GM21390 (cell line): ENCODE measurements at regions not wholly inside any gene's neighbourhood (a gene's known extent, or its start where the extent isn't known, plus 50 kb on each side); places are given as distances from the start of the nearest gene placed in this dataset.
"Not testable (repeated sequence)": the region's sequence is repeated elsewhere in the genome, so short reads cannot be mapped to it uniquely, and the experiment has no call there.

Experiments
- ATAC-seq: cut with Tn5 transposase; IDR thresholded peaks from one replicate; pipeline ENCODE4 v1.9.1; 2021; ENCODE audit not compliant: unreplicated experiment

GRCh38 chr16:29284159-29284558 lies 122.4 kb downstream of the NPIPB11 start:
- not testable (repeated sequence) for ATAC-seq

- ATAC-seq: not testable (repeated sequence)
These were observed 128.2 kb downstream of the NPIPB11 start for GRCh38 chr16:29278097-29278871.

- not testable (repeated sequence) for ATAC-seq
These were observed 130.1 kb downstream of the NPIPB11 start for GRCh38 chr16:29276446-29276845.

DNA sequence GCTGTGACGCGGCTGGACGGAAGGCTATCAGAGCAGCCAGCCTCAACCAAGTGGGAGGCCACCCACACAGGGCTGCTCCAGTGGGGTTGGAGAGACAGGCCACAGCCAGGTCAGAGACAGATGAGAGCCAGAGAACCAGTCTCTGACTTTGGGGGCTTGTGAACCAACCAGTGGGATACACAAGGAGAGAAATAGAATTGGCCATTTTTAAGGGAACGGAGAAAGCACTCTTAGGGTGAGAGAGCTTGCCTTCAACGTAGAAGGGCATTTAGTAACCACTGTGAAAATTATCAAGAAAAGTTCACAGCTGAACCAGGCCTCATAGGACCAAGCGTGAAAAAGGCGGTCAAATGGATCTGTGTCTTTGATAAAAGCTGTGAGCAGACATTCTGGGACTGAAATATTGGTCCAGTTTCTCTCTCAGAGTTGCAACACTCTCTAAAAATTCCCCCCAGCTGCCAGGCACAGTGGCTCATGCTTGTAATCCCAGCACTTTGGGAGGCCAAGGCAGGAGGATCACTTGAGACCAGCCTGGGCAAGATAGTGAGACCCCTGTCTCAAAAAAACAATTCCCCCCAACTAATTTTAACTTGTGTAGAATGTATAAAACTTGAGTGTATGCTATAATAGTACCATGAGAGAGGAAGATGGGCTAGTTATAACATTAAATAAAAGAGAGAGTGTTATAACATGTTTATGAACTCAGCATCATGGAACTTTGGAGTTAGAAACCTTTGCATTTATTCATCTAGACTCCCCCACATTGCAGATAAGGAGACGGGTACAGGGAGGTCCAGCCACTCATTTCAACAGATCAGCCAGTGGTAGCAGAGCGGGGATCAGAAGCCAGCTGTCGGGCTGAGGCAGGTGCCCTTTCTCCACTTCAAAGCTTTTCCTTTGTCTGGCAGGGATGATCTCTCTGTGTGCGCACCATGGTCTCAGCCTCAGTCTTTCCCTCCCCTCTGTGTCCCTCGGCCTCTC lies 132.2 kb downstream of the NPIPB11 start:
- ATAC-seq: not testable (repeated sequence)

DNA sequence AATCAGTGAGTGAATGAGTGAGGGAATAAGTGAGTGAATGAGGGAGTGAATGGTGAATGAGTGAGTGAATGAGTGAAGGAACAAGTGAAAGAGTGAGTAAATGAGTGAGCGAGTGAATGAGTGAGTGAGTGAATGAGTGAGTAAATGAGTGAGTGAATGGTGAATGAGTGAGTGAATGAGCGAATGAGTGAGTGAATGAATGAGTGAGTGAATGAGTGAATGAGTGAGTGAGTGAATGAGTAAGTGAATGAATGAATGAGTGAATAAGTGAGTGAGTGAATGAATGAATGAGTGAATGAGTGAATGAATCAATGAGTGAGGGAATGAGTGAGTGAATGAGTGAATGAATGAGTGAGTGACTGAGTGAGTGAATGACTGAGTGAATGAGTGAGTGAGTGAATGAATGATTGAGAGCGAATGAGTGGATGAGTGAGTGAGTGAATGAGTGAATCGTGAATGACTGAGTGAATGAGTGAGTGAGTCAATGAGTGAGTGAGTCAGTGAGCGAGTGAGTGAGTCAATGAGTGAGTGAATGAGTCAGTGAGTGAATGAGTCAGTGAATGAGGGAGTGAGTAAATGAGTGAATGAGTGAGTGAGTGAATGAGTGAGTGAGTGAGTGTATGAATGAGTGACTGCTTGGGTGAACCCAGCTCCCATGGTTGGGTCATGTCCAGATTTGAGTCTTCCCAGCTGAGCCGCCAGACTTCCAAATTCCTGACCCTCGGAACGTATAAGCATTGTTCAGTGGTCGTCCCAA lies 133.0 kb downstream of the NPIPB11 start:
- not testable (repeated sequence) for ATAC-seq

DNA sequence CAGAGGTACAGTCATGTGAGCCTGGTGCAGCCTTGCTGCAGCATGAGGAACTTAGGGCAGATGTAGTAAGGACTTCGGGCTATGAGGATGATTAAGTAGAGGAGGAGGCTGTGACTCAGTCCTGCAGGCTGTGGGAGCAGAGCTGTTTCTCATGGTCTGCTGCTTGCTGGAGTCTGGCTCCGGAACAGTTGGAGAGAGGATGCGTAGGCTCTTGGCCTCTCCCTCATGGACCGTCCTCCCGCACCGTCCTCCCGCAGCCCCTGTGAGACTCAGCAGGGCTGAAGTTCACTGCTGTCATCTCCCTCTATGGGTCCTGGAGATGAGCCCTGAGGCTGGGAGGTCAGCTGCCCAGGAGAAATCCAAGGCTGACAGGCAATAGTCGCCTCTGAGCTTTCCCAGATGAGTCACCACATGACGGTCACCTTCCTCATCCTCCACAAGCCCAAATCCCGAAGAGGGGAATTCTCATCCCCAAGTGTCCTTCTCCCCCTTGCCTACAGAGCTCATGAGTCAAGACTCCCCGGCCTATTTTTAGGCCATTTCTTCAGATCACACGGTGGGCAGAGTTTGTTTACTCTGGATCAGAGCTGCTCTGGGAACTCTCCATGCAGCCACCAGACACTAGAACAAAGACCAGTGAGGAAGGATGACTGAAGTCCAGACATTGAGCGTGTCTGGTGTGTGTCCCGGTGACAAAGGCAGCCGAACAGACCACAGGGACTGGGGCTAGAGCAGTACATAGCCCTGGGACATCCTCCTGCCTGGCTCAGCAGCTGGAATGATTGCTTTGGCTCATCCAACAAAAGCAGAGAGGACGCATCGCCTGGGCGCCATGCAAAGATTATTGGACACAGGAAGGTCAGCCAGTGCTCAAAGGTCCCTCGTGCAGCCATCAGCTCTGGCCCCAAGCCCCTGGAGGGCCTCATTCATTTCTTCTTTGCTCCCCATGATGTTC lies 134.5 kb downstream of the NPIPB11 start:
- ATAC-seq: not testable (repeated sequence)

DNA sequence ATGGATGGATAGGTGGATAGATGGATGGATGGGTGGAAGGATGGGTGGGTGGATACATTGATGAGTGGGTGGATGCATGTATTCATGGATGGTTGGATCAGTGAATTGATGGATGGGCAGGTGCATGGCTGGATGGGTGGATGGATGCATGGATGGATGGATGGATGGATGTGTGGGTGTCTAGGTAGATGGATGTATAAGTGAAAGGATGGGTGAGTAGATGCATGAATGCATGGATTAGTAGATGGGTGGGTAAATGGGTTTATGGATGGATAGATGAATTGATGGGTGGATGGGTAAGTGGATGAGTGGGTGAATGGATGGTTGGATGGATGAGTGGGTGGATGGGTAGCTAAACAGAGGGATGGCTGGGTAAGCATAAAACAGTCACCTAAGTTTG lies 135.6 kb downstream of the NPIPB11 start:
- not testable (repeated sequence) for ATAC-seq

DNA sequence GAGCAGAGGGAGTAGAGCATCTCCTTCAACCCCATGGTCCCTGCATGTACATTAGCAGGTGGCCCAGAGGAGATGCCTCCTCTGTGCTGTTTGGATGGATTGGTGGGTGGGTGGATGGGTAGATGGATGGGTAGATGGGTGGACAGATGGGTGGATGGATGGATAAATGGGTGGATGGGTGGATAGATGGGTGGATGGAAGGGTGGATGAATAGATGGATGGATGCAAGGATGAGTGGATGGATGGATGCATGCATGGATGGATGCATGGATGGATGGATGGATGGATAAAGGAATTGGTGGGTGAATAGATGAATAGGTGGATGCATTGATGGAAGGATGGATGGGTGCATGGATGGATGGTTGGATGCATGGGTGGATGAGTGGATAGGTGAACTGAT lies 136.5 kb downstream of the NPIPB11 start:
- not testable (repeated sequence) for ATAC-seq

- not testable (repeated sequence) for ATAC-seq
These were observed 137.2 kb downstream of the NPIPB11 start for GRCh38 chr16:29269192-29269811.

- ATAC-seq: not testable (repeated sequence)
These were observed 137.7 kb downstream of the NPIPB11 start for GRCh38 chr16:29268785-29269191.

GRCh38 chr16:29268348-29268747 lies 138.2 kb downstream of the NPIPB11 start:
- not testable (repeated sequence) for ATAC-seq

GRCh38 chr16:29267891-29268290 lies 138.6 kb downstream of the NPIPB11 start:
- not testable (repeated sequence) for ATAC-seq

DNA sequence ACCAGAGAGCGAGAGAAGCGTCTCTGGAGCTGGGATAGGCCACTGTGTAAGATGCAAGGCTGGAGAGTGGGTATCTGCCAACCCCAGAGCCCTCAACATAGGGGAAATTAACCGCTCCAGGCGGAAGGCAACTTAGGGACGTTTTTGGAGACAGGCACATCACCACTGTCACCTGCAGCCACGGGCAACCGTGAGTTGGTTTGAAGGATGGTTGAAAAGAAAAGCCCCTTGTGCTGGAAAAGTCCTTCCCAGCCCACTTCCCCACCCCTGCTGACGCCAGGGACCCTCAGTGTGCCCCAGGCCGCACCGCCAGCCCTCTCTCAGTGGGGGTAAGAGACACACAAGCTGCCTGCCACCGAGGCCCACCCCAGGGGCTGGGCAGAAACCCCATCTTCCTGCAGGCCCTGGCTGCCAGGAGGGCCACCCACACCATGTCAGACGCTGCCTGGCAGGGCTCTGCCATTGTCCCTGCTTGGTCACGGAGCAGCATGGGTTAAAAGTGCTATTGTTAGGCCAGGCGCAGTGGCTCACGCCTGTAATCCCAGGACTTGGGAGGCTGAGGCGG lies 139.4 kb downstream of the NPIPB11 start:
- ATAC-seq: not testable (repeated sequence)

DNA sequence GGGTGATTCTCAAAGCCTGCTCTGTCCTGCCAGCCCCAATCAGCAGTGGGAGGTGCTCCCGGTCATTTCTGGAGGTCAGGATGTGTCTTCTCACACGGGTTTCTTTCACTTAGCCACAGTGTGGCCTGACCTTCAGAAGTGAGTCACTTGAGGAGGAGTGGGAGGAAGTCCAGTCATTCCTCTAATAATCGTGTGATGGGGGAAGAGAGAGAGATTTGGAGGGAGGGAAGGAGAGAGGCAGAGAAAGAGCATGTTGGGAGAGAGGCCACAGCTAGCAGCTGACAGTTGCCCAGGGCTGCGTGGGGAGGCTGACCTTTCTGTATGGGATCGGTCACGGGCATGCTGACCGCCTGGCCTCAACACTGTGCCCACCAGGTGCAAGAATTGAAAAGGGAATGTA lies 139.9 kb downstream of the NPIPB11 start:
- not testable (repeated sequence) for ATAC-seq

DNA sequence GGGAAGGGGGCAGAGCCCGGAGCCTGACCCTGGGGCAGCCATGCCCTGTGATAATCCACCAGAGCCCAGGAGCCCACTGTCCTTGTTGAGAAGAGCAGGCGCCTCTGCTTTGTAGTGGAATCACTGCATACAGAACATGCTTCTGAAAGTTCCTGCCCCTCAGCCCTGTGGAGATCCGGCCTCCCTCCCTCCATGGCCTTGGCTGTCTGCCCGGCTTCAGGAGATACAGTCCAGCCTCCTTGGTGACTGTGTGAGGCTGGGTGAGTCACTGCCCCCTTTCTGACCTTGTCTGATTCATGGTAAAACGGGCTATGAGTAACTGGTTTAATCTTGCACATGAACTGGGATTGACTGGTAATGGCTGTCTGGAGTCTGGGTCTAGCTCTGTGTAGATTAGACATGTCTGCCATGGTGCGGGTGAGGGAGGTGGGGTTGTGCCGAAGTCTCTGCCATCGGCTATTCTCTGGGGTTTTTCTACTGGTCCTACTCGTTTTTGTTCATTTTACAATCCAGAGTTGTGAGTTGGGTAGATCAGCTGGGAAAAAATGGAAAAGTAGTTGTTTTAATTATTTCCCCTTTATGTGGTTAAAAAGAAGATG lies 141.2 kb downstream of the NPIPB11 start:
- not testable (repeated sequence) for ATAC-seq

DNA sequence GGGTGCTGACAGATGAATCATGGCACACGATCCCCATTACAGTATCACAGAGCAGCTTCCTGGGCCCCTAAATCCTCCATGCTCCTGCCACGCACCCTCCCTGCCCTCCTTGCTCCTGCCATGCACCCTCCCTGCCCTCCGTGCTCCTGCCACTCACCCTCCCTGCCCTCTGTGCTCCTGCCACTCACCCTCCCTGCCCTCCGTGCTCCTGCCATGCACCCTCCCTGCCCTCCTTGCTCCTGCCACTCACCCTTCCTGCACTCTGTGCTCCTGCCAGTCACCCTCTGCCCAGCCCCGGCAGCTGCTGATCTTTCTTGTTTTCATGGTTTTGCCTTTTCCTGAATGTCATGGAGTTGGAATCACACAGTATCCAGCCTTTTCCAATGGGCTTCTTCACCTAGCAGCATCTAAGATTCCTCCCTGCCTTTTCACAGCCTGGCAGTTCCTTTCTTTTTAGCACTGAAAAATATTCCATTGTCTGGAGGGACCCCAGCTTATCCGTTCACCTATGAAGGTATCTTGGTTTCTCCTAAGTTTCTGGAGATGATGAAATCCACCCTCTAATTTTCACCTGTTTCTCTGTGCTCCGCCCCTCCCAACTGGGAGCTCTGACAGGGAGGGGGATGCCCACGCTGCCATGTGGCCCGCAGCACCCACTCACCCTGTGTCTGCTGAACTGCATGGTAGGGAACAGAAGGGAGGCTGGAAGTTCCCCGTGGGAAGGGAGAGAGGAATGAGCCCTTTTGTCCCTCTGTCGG lies 142.3 kb downstream of the NPIPB11 start:
- ATAC-seq: not testable (repeated sequence)

DNA sequence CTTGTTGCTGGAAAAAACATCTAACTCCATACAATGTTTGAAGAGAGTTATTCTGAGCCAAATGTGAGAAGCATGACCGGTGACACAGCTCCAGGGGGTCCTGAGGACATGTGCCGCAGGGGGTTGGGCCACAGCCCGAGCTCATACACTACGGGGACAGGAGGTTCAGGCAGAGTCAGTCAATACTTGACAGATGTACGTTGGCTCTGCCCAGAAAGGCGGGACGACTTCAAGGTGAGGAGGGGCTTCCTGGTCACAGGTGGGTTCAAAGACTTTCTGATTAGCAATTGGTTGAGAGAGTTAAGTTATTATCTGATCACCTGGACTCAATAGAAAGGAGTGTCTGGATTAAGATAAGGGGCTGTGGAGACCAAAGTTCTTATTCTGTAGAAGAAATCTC lies 143.8 kb downstream of the NPIPB11 start:
- not testable (repeated sequence) for ATAC-seq
